ENCODE measurements at regions not wholly inside any gene's neighbourhood (a gene's known extent, or its start where the extent isn't known, plus 50 kb on each side); places are given as distances from the start of the nearest gene placed in this dataset.

DNA sequence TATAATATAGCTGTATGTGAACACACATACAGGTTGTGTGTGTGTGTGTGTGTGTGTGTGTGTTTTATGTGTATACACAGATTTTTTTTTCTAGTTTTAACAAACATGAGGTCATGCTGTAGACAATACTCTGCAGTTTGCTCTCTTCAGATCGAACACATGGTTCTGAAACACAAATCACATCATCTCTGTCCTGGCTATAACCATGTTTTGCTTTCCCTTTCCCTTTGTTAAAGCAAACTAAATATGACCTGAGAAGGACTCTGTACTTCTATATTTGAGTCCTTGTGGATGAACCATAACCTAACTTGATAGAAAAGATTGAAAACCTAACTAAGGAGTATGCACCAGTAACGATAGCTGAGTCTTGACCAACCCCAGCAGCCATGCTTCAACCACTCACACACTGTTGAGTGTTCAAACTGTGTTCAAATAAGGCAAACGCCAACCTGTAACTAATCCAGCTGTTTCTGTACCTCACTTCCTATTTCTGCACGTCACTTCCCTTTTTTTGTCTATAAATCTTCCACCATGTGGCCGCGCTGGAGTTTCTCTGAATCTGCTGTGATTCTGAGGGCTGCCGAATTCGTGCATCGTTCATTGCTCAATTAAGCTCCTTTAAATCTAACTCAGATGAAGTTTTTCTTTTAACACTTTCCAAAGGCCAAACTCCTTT lies 303.8 kb downstream of the HS3ST3B1 start:
- H3K9me3 Mint-ChIP-seq (ENCODE audit: low read depth, unreplicated experiment) = peaks cover 16% of the 10 kb centered on the region
- no TSS peak for BruUV-seq (replicated peaks)
- TF ChIP-seq, protein P1, sequence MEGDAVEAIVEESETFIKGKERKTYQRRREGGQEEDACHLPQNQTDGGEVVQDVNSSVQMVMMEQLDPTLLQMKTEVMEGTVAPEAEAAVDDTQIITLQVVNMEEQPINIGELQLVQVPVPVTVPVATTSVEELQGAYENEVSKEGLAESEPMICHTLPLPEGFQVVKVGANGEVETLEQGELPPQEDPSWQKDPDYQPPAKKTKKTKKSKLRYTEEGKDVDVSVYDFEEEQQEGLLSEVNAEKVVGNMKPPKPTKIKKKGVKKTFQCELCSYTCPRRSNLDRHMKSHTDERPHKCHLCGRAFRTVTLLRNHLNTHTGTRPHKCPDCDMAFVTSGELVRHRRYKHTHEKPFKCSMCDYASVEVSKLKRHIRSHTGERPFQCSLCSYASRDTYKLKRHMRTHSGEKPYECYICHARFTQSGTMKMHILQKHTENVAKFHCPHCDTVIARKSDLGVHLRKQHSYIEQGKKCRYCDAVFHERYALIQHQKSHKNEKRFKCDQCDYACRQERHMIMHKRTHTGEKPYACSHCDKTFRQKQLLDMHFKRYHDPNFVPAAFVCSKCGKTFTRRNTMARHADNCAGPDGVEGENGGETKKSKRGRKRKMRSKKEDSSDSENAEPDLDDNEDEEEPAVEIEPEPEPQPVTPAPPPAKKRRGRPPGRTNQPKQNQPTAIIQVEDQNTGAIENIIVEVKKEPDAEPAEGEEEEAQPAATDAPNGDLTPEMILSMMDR (IDR thresholded peaks at IDR 0.05; ENCODE audit: unreplicated experiment) = no peak
- no peaks in the 10 kb centered on the region for H3K36me3 Mint-ChIP-seq (ENCODE audit: insufficient read depth, unreplicated experiment)
- no peaks in the 10 kb centered on the region for H3K27me3 Mint-ChIP-seq (ENCODE audit: unreplicated experiment)
- no peak for DNase-seq
- no peak overlapping the region for H3K4me3 Mint-ChIP-seq (ENCODE audit: low read depth, unreplicated experiment)
- H3K4me1 Mint-ChIP-seq (ENCODE audit: low read depth, unreplicated experiment) = no peaks in the 10 kb centered on the region
- CTCF ChIA-PET = no interaction called here
- intact Hi-C loops (cut with micrococcal nuclease; ENCODE audit: unreplicated experiment) = no loop called here
- H3K27ac Mint-ChIP-seq (ENCODE audit: unreplicated experiment) = no peak overlapping the region

DNA sequence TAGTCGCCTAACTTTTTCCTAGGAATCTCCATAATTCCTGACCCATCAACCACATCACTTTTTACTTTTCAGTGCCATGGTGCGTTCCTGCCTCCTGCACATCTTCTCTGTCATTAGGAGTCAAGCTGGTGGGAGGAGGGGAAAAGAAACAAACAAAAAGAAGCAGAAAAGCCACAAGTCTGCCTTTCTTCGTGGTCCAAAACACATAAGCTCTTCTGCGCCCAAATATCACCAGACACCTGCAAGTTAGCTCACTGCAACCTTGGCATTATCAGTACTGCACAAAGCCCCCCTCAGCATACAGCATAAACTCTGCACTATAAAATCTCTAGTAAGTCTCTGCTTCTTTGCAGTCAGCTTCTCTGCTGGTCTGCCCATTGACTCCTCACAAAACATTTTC lies 295.3 kb downstream of the HS3ST3B1 start:
- intact Hi-C loops (cut with micrococcal nuclease; ENCODE audit: unreplicated experiment) = no loop called here
- no peak for DNase-seq
- TF ChIP-seq, protein P1 (IDR thresholded peaks at IDR 0.05; ENCODE audit: unreplicated experiment) = no peak
- Mint-ChIP-seq H3K9me3 (ENCODE audit: low read depth, unreplicated experiment) (peaks cover 18% of the 10 kb centered on the region), H3K4me1 (ENCODE audit: low read depth, unreplicated experiment) (no peaks in the 10 kb centered on the region), H3K36me3 (ENCODE audit: insufficient read depth, unreplicated experiment) (no peaks in the 10 kb centered on the region), H3K27ac (ENCODE audit: unreplicated experiment) (no peak overlapping the region), H3K4me3 (ENCODE audit: low read depth, unreplicated experiment) (no peak overlapping the region), H3K27me3 (ENCODE audit: unreplicated experiment) (no peaks in the 10 kb centered on the region)
- no TSS peak for BruUV-seq (replicated peaks)
- CTCF ChIA-PET = no interaction called here

- Mint-ChIP-seq H3K4me1 (ENCODE audit: low read depth, unreplicated experiment) (no peaks in the 10 kb centered on the region), H3K4me3 (ENCODE audit: low read depth, unreplicated experiment) (no peak overlapping the region), H3K27me3 (ENCODE audit: unreplicated experiment) (no peaks in the 10 kb centered on the region), H3K27ac (ENCODE audit: unreplicated experiment) (no peak overlapping the region), H3K36me3 (ENCODE audit: insufficient read depth, unreplicated experiment) (no peaks in the 10 kb centered on the region), H3K9me3 (ENCODE audit: low read depth, unreplicated experiment) (peaks cover 16% of the 10 kb centered on the region)
- CTCF ChIA-PET = no interaction called here
- BruUV-seq (replicated peaks) = no TSS peak
- DNase-seq = no peak
- intact Hi-C loops (cut with micrococcal nuclease; ENCODE audit: unreplicated experiment) = no loop called here
- TF ChIP-seq, protein P1 (IDR thresholded peaks at IDR 0.05; ENCODE audit: unreplicated experiment) = no peak
These were observed 294.8 kb downstream of the HS3ST3B1 start for GRCh38 chr17:14595656-14596055.

- no TSS peak for BruUV-seq (replicated peaks)
- no peak for DNase-seq
- Mint-ChIP-seq H3K27ac (ENCODE audit: unreplicated experiment) (no peak overlapping the region), H3K27me3 (ENCODE audit: unreplicated experiment) (no peaks in the 10 kb centered on the region), H3K4me3 (ENCODE audit: low read depth, unreplicated experiment) (no peak overlapping the region), H3K4me1 (ENCODE audit: low read depth, unreplicated experiment) (no peaks in the 10 kb centered on the region), H3K36me3 (ENCODE audit: insufficient read depth, unreplicated experiment) (no peaks in the 10 kb centered on the region), H3K9me3 (ENCODE audit: low read depth, unreplicated experiment) (peaks cover 14% of the 10 kb centered on the region)
- TF ChIP-seq, protein P1 (IDR thresholded peaks at IDR 0.05; ENCODE audit: unreplicated experiment) = no peak
- CTCF ChIA-PET = no interaction called here
- intact Hi-C loops (cut with micrococcal nuclease; ENCODE audit: unreplicated experiment) = no loop called here
These were observed 293.8 kb downstream of the HS3ST3B1 start for GRCh38 chr17:14594690-14595089.

Measured in Calu3 (cell line).